ENCODE measurements at regions not wholly inside any gene's neighbourhood (a gene's known extent, or its start where the extent isn't known, plus 50 kb on each side); places are given as distances from the start of the nearest gene placed in this dataset.

- ATAC-seq (ENCODE audit: low FRiP score): no peak
- no peak for DNase-seq (ENCODE audit: low spot score)
- TF ChIP-seq CTCF (IDR thresholded peaks at IDR 0.05): no peak
These were observed 222.4 kb downstream of the TUBA3C start for GRCh38 chr13:18959229-18959628.

- DNase-seq (ENCODE audit: low spot score) (no peak), ATAC-seq (ENCODE audit: low FRiP score) (no peak)
- TF ChIP-seq CTCF (IDR thresholded peaks at IDR 0.05): no peak
These were observed 225.0 kb downstream of the TUBA3C start for GRCh38 chr13:18956473-18957078.

- TF ChIP-seq CTCF (IDR thresholded peaks at IDR 0.05): no peak
- ATAC-seq (ENCODE audit: low FRiP score) (no peak), DNase-seq (ENCODE audit: low spot score) (no peak)
These were observed 227.4 kb downstream of the TUBA3C start for GRCh38 chr13:18954254-18954653.

GRCh38 chr13:18953139-18953930 lies 228.3 kb downstream of the TUBA3C start:
- no peak for TF ChIP-seq CTCF (IDR thresholded peaks at IDR 0.05)
- DNase-seq (ENCODE audit: low spot score): no peak
- no peak for ATAC-seq (ENCODE audit: low FRiP score)

DNA sequence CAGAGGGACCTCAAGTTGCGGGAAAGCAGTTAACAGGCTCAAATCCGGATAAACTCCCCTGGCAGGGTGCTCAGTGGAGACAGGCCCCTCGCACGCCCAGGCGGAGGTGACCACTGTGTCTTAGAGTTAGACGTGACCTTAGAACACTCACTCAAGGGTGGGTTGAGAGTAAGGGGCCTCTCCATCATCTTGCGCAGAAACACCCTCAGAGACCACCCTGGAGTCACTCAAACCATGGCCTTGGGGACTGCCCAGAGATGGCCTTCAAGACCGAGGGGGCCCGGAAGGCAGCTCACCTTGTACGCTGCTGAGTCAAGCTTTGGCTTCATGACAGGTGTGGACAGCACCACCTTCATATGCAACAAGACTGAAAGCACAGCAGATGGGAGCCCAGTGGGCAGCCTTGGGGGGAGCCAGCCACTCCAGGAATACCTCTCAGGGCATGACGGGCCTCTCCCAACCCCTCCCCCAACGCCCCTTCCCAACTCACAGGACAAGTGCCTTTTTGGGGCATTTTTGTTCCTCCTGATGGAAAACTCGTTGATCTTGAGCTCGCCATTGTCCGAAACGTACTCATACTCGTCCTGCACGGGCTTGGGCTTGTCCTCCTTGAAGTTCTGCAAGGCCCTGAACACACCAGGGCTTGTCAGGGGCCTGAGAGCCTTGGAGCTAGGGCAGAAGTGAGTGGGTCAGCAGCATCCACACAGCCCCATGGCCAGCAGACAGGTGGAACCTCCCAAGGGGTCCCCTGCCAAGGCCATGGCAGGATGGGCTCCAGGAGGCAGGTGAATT lies 229.2 kb downstream of the TUBA3C start:
- ATAC-seq (ENCODE audit: low FRiP score): no peak
- DNase-seq (ENCODE audit: low spot score): no peak
- no peak for TF ChIP-seq CTCF (IDR thresholded peaks at IDR 0.05)

DNA sequence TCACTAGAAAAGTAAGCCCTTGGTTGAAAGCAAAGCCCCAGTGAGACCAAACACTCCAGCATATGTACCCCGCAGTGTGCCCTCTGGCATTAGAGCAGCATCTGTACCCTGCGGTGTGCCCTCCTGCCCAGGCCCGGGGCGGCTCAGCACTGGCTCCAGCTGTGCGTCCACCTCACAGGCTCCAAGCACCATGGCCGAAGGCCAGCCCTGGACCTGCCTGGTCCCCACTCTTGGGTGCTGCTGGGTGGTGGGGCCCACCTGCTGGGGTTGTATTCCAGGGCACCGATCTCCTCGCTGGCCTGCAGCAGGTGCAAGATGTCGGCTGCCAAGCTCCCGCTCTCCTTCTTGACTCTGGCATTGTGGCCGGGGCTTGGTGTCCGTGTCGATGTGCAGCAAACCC lies 230.2 kb downstream of the TUBA3C start:
- ATAC-seq (ENCODE audit: low FRiP score) (no peak), DNase-seq (ENCODE audit: low spot score) (no peak)
- no peak for TF ChIP-seq CTCF (IDR thresholded peaks at IDR 0.05)
